ENCODE measurements at regions not wholly inside any gene's neighbourhood (a gene's known extent, or its start where the extent isn't known, plus 50 kb on each side); places are given as distances from the start of the nearest gene placed in this dataset.

GRCh38 chr6:149166336-149166735 is 151.2 kb upstream of the TAB2 start:
- TF ChIP-seq TAF1 (IDR thresholded peaks at IDR 0.05; ENCODE audit: low read depth) (no peak), REST (IDR thresholded peaks at IDR 0.05; ENCODE audit: low read depth) (no peak), TCF12 (IDR thresholded peaks at IDR 0.05; ENCODE audit: low read depth) (no peak), YY1 (IDR thresholded peaks at IDR 0.05; ENCODE audit: low read depth) (no peak), CREB1 (IDR thresholded peaks at IDR 0.05; ENCODE audit: low read depth) (no peak), TEAD4 (IDR thresholded peaks at IDR 0.05) (no peak), ZBTB7A (IDR thresholded peaks at IDR 0.05; ENCODE audit: low read depth) (no peak), EGR1 (IDR thresholded peaks at IDR 0.05) (no peak), NFIC (IDR thresholded peaks at IDR 0.05) (no peak), CEBPB (IDR thresholded peaks at IDR 0.05) (no peak), RAD21 (IDR thresholded peaks at IDR 0.05; ENCODE audit: low read depth) (no peak), EP300 (IDR thresholded peaks at IDR 0.05; ENCODE audit: borderline replicate concordance) (no peak), FOXM1 (IDR thresholded peaks at IDR 0.05; ENCODE audit: borderline replicate concordance, low read depth) (no peak)
- TF ChIP-seq, protein P1, sequence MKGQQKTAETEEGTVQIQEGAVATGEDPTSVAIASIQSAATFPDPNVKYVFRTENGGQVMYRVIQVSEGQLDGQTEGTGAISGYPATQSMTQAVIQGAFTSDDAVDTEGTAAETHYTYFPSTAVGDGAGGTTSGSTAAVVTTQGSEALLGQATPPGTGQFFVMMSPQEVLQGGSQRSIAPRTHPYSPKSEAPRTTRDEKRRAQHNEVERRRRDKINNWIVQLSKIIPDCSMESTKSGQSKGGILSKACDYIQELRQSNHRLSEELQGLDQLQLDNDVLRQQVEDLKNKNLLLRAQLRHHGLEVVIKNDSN (IDR thresholded peaks at IDR 0.05) = no peak
- TF ChIP-seq, protein P2, sequence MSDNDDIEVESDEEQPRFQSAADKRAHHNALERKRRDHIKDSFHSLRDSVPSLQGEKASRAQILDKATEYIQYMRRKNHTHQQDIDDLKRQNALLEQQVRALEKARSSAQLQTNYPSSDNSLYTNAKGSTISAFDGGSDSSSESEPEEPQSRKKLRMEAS (IDR thresholded peaks at IDR 0.05) = no peak

GRCh38 chr6:149166747-149167146 is 150.8 kb upstream of the TAB2 start:
- TF ChIP-seq, protein P1 (IDR thresholded peaks at IDR 0.05) = no peak
- TF ChIP-seq CREB1 (IDR thresholded peaks at IDR 0.05; ENCODE audit: low read depth) = no peak
- TF ChIP-seq, protein P2 (IDR thresholded peaks at IDR 0.05) = no peak
- no peak for TF ChIP-seq ZBTB7A (IDR thresholded peaks at IDR 0.05; ENCODE audit: low read depth)
- no peak for TF ChIP-seq NFIC (IDR thresholded peaks at IDR 0.05)
- no peak for TF ChIP-seq RAD21 (IDR thresholded peaks at IDR 0.05; ENCODE audit: low read depth)
- no peak for TF ChIP-seq TAF1 (IDR thresholded peaks at IDR 0.05; ENCODE audit: low read depth)
- TF ChIP-seq YY1 (IDR thresholded peaks at IDR 0.05; ENCODE audit: low read depth) = no peak
- no peak for TF ChIP-seq FOXM1 (IDR thresholded peaks at IDR 0.05; ENCODE audit: borderline replicate concordance, low read depth)
- no peak for TF ChIP-seq CEBPB (IDR thresholded peaks at IDR 0.05)
- no peak for TF ChIP-seq TCF12 (IDR thresholded peaks at IDR 0.05; ENCODE audit: low read depth)
- no peak for TF ChIP-seq REST (IDR thresholded peaks at IDR 0.05; ENCODE audit: low read depth)
- no peak for TF ChIP-seq TEAD4 (IDR thresholded peaks at IDR 0.05)
- TF ChIP-seq EGR1 (IDR thresholded peaks at IDR 0.05) = no peak
- no peak for TF ChIP-seq EP300 (IDR thresholded peaks at IDR 0.05; ENCODE audit: borderline replicate concordance)

GRCh38 chr6:149168968-149169367 is 148.5 kb upstream of the TAB2 start:
- TF ChIP-seq TEAD4 (IDR thresholded peaks at IDR 0.05) = no peak
- TF ChIP-seq CEBPB (IDR thresholded peaks at IDR 0.05) = no peak
- TF ChIP-seq REST (IDR thresholded peaks at IDR 0.05; ENCODE audit: low read depth) = no peak
- no peak for TF ChIP-seq EP300 (IDR thresholded peaks at IDR 0.05; ENCODE audit: borderline replicate concordance)
- no peak for TF ChIP-seq NFIC (IDR thresholded peaks at IDR 0.05)
- no peak for TF ChIP-seq ZBTB7A (IDR thresholded peaks at IDR 0.05; ENCODE audit: low read depth)
- TF ChIP-seq TAF1 (IDR thresholded peaks at IDR 0.05; ENCODE audit: low read depth) = no peak
- no peak for TF ChIP-seq YY1 (IDR thresholded peaks at IDR 0.05; ENCODE audit: low read depth)
- TF ChIP-seq, protein P1 (IDR thresholded peaks at IDR 0.05) = no peak
- TF ChIP-seq CREB1 (IDR thresholded peaks at IDR 0.05; ENCODE audit: low read depth) = no peak
- no peak for TF ChIP-seq FOXM1 (IDR thresholded peaks at IDR 0.05; ENCODE audit: borderline replicate concordance, low read depth)
- TF ChIP-seq TCF12 (IDR thresholded peaks at IDR 0.05; ENCODE audit: low read depth) = no peak
- TF ChIP-seq EGR1 (IDR thresholded peaks at IDR 0.05) = no peak
- TF ChIP-seq RAD21 (IDR thresholded peaks at IDR 0.05; ENCODE audit: low read depth) = no peak
- TF ChIP-seq, protein P2 (IDR thresholded peaks at IDR 0.05) = no peak
